PFSK-1 (cell line): ENCODE measurements at regions not wholly inside any gene's neighbourhood (a gene's known extent, or its start where the extent isn't known, plus 50 kb on each side); places are given as distances from the start of the nearest gene placed in this dataset.

ENCODE experiments used
- FOXP2 ChIP-seq: optimal IDR thresholded peaks from 2 replicates; pipeline ENCODE3; 2011; ENCODE audit warnings: borderline replicate concordance, control low read depth, inconsistent platforms; ENCODE audit not compliant: insufficient read depth; ENCODE audit errors: extremely low read length, extremely low read depth
- POLR2AphosphoS5 ChIP-seq: IDR thresholded peaks from 2 replicates; pipeline ENCODE4 v1.6.1; 2012; ENCODE audit warnings: low read depth, mild to moderate bottlenecking, control low read depth, low read length, moderate library complexity
- SIN3A ChIP-seq: IDR thresholded peaks from 2 replicates; pipeline ENCODE4 v1.6.1; 2012; ENCODE audit warnings: mild to moderate bottlenecking, low read length, moderate library complexity, borderline replicate concordance; ENCODE audit not compliant: insufficient read depth
- TAF1 ChIP-seq: IDR thresholded peaks from 2 replicates; pipeline ENCODE4 v1.6.1; 2012; ENCODE audit warnings: low read length, control low read depth, borderline replicate concordance; ENCODE audit not compliant: insufficient read depth
- TF ChIP-seq, protein P1 (sequence below), 2 experiments: IDR thresholded peaks; 2 replicates each; pipeline versions ENCODE4 v1.6.1 to v1.8.0; 2011 to 2012; ENCODE audit warnings: low read depth in 2 of 2, low read length in 2 of 2, control low read depth in 1 of 2, inconsistent platforms in 1 of 2, mild to moderate bottlenecking in 1 of 2, moderate library complexity in 1 of 2; ENCODE audit not compliant: insufficient read depth in 1 of 2

DNA sequence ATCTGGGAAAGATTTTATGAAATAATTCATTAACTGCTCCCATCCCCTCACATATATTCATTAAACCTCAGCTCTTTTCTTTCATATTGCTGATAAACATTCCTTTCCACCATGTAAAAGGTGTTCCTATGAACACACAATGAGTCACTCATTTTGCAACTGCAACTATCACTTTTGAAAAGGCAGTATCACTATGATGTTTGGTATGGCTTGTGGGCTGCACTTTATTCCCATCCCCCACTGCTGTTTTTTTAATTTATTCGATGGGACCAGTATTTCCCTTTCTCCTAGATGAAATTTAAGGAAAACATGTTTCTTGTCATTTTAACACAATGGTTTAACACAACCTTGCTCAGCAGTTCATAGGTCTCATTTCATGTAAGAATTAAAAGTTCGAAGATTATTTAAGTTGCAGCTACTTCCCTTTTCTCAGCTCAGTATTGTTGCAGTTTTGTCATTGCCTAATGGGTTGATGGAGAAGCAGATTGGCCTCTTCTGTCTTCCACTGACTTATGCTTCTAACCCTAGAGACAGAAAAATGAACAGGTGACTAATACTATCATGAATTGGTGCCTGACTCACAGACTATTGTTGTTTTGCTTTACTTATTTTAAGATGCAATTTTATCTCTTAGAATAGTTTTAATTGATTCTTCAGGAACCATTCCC lies 280.3 kb downstream of the ZPLD1 start:
- TF ChIP-seq, protein P1, sequence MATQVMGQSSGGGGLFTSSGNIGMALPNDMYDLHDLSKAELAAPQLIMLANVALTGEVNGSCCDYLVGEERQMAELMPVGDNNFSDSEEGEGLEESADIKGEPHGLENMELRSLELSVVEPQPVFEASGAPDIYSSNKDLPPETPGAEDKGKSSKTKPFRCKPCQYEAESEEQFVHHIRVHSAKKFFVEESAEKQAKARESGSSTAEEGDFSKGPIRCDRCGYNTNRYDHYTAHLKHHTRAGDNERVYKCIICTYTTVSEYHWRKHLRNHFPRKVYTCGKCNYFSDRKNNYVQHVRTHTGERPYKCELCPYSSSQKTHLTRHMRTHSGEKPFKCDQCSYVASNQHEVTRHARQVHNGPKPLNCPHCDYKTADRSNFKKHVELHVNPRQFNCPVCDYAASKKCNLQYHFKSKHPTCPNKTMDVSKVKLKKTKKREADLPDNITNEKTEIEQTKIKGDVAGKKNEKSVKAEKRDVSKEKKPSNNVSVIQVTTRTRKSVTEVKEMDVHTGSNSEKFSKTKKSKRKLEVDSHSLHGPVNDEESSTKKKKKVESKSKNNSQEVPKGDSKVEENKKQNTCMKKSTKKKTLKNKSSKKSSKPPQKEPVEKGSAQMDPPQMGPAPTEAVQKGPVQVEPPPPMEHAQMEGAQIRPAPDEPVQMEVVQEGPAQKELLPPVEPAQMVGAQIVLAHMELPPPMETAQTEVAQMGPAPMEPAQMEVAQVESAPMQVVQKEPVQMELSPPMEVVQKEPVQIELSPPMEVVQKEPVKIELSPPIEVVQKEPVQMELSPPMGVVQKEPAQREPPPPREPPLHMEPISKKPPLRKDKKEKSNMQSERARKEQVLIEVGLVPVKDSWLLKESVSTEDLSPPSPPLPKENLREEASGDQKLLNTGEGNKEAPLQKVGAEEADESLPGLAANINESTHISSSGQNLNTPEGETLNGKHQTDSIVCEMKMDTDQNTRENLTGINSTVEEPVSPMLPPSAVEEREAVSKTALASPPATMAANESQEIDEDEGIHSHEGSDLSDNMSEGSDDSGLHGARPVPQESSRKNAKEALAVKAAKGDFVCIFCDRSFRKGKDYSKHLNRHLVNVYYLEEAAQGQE (IDR thresholded peaks at IDR 0.05; ENCODE audit: insufficient read depth in 1 of 2, low read depth in 2 of 2, low read length in 2 of 2) = no peak
- TF ChIP-seq TAF1 (no peak), POLR2AphosphoS5 (no peak), FOXP2 (no peak), SIN3A (no peak)

DNA sequence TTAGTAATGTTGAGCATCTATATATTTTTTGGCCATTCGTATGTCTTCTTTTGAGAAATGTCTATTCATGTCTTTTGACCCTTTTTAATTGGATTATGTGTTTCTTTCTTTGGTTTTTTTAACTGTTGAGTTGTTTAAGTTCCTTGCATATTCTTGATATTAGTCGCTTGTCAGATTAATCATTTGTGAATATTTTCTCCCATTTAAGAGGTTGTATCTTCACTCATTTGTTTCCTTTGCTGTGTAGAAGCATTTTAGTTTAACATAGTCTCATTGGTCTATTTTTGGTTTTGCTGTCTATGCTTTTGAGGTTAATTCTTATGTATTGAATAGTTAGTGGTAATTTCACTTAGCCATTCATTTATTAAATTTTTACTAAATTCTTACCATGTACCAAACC lies 283.8 kb downstream of the ZPLD1 start:
- TF ChIP-seq SIN3A = no peak
- no peak for TF ChIP-seq FOXP2
- no peak for TF ChIP-seq POLR2AphosphoS5
- TF ChIP-seq, protein P1 (IDR thresholded peaks at IDR 0.05; ENCODE audit: insufficient read depth in 1 of 2, low read depth in 2 of 2, low read length in 2 of 2) = no peak
- no peak for TF ChIP-seq TAF1

DNA sequence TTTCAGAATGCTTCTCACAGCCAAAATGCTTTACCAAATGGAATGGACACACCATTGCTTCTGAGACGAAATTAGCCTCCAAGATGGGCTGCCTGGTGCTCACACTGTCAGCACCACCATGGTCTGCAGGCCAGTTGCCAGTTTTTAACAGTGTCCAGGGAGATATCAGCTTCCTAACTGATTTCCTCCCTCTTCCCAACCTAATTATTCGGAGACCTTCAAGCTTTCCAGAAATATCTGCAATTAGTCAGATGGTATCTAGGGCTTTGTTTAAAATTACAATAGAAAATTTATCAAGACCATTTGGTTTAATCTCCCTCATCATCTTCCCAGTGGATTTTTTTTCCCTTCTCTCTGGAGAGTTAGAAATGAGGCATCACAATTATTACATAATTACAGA lies 287.5 kb downstream of the ZPLD1 start:
- TF ChIP-seq, protein P1 (IDR thresholded peaks at IDR 0.05; ENCODE audit: insufficient read depth in 1 of 2, low read depth in 2 of 2, low read length in 2 of 2) = no peak
- no peak for TF ChIP-seq POLR2AphosphoS5
- TF ChIP-seq FOXP2 = no peak
- no peak for TF ChIP-seq SIN3A
- TF ChIP-seq TAF1 = no peak

DNA sequence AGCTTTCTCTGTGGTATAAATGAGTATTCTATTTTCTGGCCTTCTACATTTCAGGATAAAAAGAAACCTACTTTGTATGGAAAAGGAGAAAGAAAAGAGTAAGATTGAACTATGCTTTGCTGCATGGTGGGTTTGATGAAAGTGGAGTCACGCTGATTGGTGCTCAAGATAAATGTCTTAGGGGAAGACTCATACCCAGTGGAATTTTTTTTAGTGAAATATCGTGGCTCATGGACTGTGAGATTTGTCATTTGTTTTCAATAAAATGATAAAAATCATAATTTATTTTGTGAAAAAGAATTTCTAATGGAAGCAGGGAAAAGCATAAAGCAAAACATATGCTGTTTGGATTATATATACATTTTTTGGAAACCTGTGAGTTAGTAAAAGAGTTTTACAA lies 292.5 kb downstream of the ZPLD1 start:
- no peak for TF ChIP-seq FOXP2
- TF ChIP-seq TAF1 = no peak
- TF ChIP-seq SIN3A = no peak
- TF ChIP-seq, protein P1 (IDR thresholded peaks at IDR 0.05; ENCODE audit: insufficient read depth in 1 of 2, low read depth in 2 of 2, low read length in 2 of 2) = no peak
- TF ChIP-seq POLR2AphosphoS5 = no peak
